ENCODE measurements at regions not wholly inside any gene's neighbourhood (a gene's known extent, or its start where the extent isn't known, plus 50 kb on each side); places are given as distances from the start of the nearest gene placed in this dataset.

DNA sequence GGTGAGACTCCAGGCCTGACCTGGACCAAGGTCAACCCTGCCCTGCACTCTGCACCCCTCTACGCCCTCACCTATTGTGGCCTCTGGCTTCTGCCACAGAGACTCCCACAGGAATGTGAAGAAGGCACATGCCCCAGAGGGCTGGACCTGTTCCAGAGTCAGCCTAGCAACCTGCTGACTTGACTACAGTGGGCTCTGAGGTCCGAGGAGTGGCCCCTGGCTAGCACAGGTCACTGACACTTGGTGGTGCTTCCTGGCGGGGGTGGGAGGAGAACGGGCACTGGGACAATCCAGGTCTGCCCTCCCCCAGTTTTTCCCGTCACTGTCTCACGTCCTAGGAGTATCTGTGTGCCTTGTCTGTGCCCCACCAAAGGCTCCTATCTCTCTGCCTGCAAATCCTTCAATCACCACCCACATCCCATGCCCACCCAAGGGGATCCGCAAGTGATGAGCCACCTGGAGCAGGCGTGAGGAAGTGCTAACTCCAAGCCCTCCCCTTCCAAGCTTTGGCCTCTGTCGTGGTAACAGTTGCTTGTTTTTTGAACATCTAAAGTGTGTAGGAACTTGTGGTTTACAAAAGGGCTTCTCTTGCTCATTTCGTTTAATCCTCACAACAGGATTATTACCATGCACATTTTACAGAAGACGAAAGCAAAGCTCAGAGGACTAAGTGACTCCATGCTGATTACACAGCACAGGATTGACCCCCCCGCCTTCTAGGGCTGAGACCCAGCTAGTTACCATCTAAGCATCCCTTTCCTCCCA is 86.2 kb downstream of the MCFD2 start:
- TF ChIP-seq, protein P1, sequence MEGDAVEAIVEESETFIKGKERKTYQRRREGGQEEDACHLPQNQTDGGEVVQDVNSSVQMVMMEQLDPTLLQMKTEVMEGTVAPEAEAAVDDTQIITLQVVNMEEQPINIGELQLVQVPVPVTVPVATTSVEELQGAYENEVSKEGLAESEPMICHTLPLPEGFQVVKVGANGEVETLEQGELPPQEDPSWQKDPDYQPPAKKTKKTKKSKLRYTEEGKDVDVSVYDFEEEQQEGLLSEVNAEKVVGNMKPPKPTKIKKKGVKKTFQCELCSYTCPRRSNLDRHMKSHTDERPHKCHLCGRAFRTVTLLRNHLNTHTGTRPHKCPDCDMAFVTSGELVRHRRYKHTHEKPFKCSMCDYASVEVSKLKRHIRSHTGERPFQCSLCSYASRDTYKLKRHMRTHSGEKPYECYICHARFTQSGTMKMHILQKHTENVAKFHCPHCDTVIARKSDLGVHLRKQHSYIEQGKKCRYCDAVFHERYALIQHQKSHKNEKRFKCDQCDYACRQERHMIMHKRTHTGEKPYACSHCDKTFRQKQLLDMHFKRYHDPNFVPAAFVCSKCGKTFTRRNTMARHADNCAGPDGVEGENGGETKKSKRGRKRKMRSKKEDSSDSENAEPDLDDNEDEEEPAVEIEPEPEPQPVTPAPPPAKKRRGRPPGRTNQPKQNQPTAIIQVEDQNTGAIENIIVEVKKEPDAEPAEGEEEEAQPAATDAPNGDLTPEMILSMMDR (IDR thresholded peaks at IDR 0.05) = no peak
- TF ChIP-seq POLR2AphosphoS5 (IDR thresholded peaks at IDR 0.05) (no peak), POLR2A (IDR thresholded peaks at IDR 0.05; ENCODE audit: low read depth) (no peak), EP300 (IDR thresholded peaks at IDR 0.05) (no peak)

Measured in esophagus muscularis mucosa (tissue), 4 donors.